Transverse colon (tissue), 4 donors: ENCODE measurements at regions not wholly inside any gene's neighbourhood (a gene's known extent, or its start where the extent isn't known, plus 50 kb on each side); places are given as distances from the start of the nearest gene placed in this dataset.
A peak's percentile ranks its signal among the peaks of the same experiment; 100 is the strongest.

ENCODE experiments used
- DNase-seq: peaks from one replicate; pipeline ENCODE4 v3.0.0-alpha.2; 2019
- H3K27ac ChIP-seq, 4 donors: fragments of 200-600 bp; sonication (generic); 2 replicates each; pipeline ENCODE4 v1.5.1; 2016 to 2018; ENCODE audit warnings: inconsistent platforms in 4 of 4
- H3K27me3 ChIP-seq: fragments of 200-600 bp; sonication (generic); 2 replicates; pipeline ENCODE4 v1.5.1; 2017; ENCODE audit warnings: inconsistent platforms
- H3K36me3 ChIP-seq, 4 donors: fragments of 200-600 bp; sonication (generic); 2 replicates each; pipeline ENCODE4 v1.5.1; 2017 to 2019; ENCODE audit warnings: inconsistent platforms in 4 of 4
- H3K4me1 ChIP-seq, 4 donors: fragments of 200-600 bp; sonication (generic); 2 replicates each; pipeline ENCODE4 v1.5.1; 2017 to 2020; ENCODE audit warnings: inconsistent platforms in 4 of 4
- H3K4me3 ChIP-seq, 4 donors: fragments of 200-600 bp; sonication (generic); 1 replicate in 1 of 4; 2 replicates in 3 of 4; pipeline versions ENCODE4 v1.5.1 to v1.6.1; 2017 to 2019; ENCODE audit warnings: inconsistent platforms in 4 of 4
- H3K9me3 ChIP-seq, 2 donors: fragments of 200-600 bp; sonication (generic); 2 replicates each; pipeline ENCODE4 v1.5.1; 2017 to 2019; ENCODE audit warnings: inconsistent platforms in 2 of 2
- EP300 ChIP-seq: sonication (generic); formaldehyde crosslinking; IDR thresholded peaks from one replicate; pipeline ENCODE4 v1.6.1; 2017; ENCODE audit warnings: antibody characterized with exemption, low read depth
- POLR2A ChIP-seq: fragments of 450-650 bp; IDR thresholded peaks from one replicate; pipeline ENCODE4 v1.6.1; 2016; ENCODE audit warnings: antibody characterized with exemption, mild to moderate bottlenecking, moderate library complexity
- POLR2AphosphoS5 ChIP-seq, 3 donors: sonication (generic); formaldehyde crosslinking; IDR thresholded peaks; one replicate each; pipeline ENCODE4 v1.6.1; 2016; ENCODE audit warnings: antibody characterized with exemption in 3 of 3
- WGBS, 2 donors: methylation state at CpG; one replicate each; pipeline ENCODE4 v1.1.5; 2018; ENCODE audit warnings: low coverage in 1 of 2; 5-methylcytosine and 5-hydroxymethylcytosine counted together
- in situ Hi-C, 4 donors: fragments of 200-750 bp; cut with MboI; loops; one replicate each; pipeline versions ENCODE4 v1.15.0 to v1.15.1; 2017; ENCODE audit warnings: low sequenced_read_pairs in 3 of 4, low pct_ligation_motif_present in 1 of 4, low pct_unique_long_range_greater_than_20kb in 1 of 4
- intact Hi-C: fragments of 100-400 bp; cut with DNase I; formaldehyde crosslinking; loops from one replicate; pipeline ENCODE4 v1.15.1; 2023; ENCODE audit warnings: low total_unique reads
- TF ChIP-seq, protein P1 (sequence below), 5 experiments: fragments of 200-600 bp in 3 of 5; fragments of 450-650 bp in 2 of 5; sonication (generic) in 3 of 5; IDR thresholded peaks; 1 replicate in 2 of 5; 2 replicates in 3 of 5; pipeline ENCODE4 v1.5.1; 2016 to 2017; ENCODE audit warnings: antibody characterized with exemption in 5 of 5, inconsistent platforms in 3 of 5, mild to moderate bottlenecking in 2 of 5, moderate library complexity in 1 of 5

DNA sequence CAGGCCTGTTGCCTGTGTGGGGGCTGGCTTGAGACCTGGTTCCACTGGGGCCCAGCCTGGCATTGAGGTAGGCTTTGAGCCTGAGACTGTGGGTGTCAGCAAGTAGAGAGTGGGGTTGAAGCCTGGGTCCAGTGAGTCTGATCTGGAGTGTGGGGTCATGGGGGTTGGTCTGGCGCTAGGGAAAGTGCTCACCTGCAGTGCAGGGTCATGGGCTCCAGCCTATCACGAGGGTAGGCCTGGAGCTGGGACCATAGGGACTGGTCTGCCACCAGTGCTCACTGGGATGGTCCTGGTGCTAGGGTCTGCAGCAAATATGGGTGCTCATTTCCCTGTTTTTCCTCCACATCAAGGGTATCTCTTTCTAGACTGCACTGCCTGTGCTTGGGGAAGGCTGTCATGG, 95.4 kb upstream of the KLF14 start:
- no peak for DNase-seq
- in situ Hi-C loops (loop anchor here in 2 of 4 donors (25.0 kb wide), 1 partner anchor 767 kb away; the partner anchor contains the start of genes KLHDC10 (in 2 of the 2) and ZC3HC1 (in 2 of the 2)), intact Hi-C loops (no loop called here)
- Histone ChIP-seq H3K27me3 (no peaks in the 10 kb centered on the region), H3K9me3 (peaks cover 14 to 19% of the 10 kb centered on the region in 2 donors), H3K4me1 (no peaks in the 10 kb centered on the region), H3K36me3 (no peaks in the 10 kb centered on the region), H3K4me3 (no peak overlapping the region), H3K27ac (no peak overlapping the region)
- no peak for TF ChIP-seq POLR2A
- no peak for TF ChIP-seq POLR2AphosphoS5 (IDR thresholded peaks at IDR 0.05)
- TF ChIP-seq, protein P1, sequence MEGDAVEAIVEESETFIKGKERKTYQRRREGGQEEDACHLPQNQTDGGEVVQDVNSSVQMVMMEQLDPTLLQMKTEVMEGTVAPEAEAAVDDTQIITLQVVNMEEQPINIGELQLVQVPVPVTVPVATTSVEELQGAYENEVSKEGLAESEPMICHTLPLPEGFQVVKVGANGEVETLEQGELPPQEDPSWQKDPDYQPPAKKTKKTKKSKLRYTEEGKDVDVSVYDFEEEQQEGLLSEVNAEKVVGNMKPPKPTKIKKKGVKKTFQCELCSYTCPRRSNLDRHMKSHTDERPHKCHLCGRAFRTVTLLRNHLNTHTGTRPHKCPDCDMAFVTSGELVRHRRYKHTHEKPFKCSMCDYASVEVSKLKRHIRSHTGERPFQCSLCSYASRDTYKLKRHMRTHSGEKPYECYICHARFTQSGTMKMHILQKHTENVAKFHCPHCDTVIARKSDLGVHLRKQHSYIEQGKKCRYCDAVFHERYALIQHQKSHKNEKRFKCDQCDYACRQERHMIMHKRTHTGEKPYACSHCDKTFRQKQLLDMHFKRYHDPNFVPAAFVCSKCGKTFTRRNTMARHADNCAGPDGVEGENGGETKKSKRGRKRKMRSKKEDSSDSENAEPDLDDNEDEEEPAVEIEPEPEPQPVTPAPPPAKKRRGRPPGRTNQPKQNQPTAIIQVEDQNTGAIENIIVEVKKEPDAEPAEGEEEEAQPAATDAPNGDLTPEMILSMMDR (IDR thresholded peaks at IDR 0.05): no peak
- TF ChIP-seq EP300: no peak
- WGBS, 2 donors: no CpG with 5 or more reads among the region's 2 CpGs

GRCh38 chr7:130831322-130831721, 97.3 kb upstream of the KLF14 start:
- WGBS, 2 donors: 26 to 42% methylated on average over 2 to 3 of the region's 3 CpGs
- Histone ChIP-seq H3K9me3 (peaks cover 7 to 12% of the 10 kb centered on the region in 2 donors), H3K4me1 (no peaks in the 10 kb centered on the region), H3K27ac (no peak overlapping the region), H3K4me3 (no peak overlapping the region), H3K27me3 (no peaks in the 10 kb centered on the region), H3K36me3 (no peaks in the 10 kb centered on the region)
- intact Hi-C loops: no loop called here
- no peak for DNase-seq
- TF ChIP-seq, protein P1 (IDR thresholded peaks at IDR 0.05): no peak
- TF ChIP-seq EP300 (no peak), POLR2AphosphoS5 (IDR thresholded peaks at IDR 0.05) (no peak), POLR2A (no peak)
- in situ Hi-C loops: loop anchor here in 2 of 4 donors (25.0 kb wide), 1 partner anchor 769 kb away; the partner anchor contains the start of genes KLHDC10 (in 2 of the 2) and ZC3HC1 (in 2 of the 2)

- Histone ChIP-seq H3K9me3 (peaks cover 2 to 12% of the 10 kb centered on the region in 2 donors), H3K27me3 (no peaks in the 10 kb centered on the region), H3K4me3 (no peak overlapping the region), H3K36me3 (no peaks in the 10 kb centered on the region), H3K4me1 (no peaks in the 10 kb centered on the region), H3K27ac (no peak overlapping the region)
- intact Hi-C loops: no loop called here
- in situ Hi-C loops: loop anchor here in 2 of 4 donors (25.0 kb wide), 1 partner anchor 770 kb away; the partner anchor contains the start of genes KLHDC10 (in 2 of the 2) and ZC3HC1 (in 2 of the 2)
- WGBS, 2 donors: 33 to 61% methylated on average over 6 of the region's 6 CpGs
- DNase-seq: no peak
- no peak for TF ChIP-seq POLR2A
- no peak for TF ChIP-seq POLR2AphosphoS5 (IDR thresholded peaks at IDR 0.05)
- TF ChIP-seq, protein P1 (IDR thresholded peaks at IDR 0.05): peak; percentile 68 to 74 (median 74)
- TF ChIP-seq EP300: no peak
Measured at GRCh38 chr7:130831817-130832481, 97.9 kb upstream of the KLF14 start.

DNA sequence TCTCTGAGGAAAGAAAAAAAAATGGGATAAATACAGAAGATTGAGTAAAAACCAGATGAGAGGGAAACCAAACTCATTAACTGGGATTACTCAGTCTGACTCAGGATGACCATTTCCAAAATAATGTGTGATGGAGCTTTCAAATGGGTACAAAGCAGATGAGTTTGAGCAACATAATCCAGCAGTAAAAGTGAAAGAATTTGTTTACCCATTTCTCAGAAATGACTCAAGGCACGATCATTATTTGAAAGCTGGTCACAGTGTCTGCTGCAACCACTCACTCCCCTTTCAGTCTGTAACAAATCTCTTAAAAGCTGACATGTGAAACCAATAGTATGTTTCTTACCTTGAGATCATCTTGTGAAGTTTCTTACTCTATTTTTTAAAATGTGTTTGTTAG, 104.7 kb upstream of the KLF14 start:
- no peak for TF ChIP-seq POLR2AphosphoS5 (IDR thresholded peaks at IDR 0.05)
- TF ChIP-seq POLR2A: no peak
- TF ChIP-seq, protein P1 (IDR thresholded peaks at IDR 0.05): no peak
- TF ChIP-seq EP300: no peak
- Histone ChIP-seq H3K9me3 (no peaks in the 10 kb centered on the region), H3K4me3 (no peak overlapping the region), H3K27me3 (no peaks in the 10 kb centered on the region), H3K36me3 (no peaks in the 10 kb centered on the region), H3K27ac (no peak overlapping the region), H3K4me1 (no peaks in the 10 kb centered on the region)
- WGBS, 2 donors: 42 to 44% methylated on average over 1 of the region's 1 CpG
- no peak for DNase-seq
- in situ Hi-C loops (loop anchor here in 2 of 4 donors (25.0 kb wide), 1 partner anchor 776 kb away; the partner anchor contains the start of genes KLHDC10 (in 2 of the 2) and ZC3HC1 (in 2 of the 2)), intact Hi-C loops (no loop called here)
